CD4-positive, alpha-beta T cell treated with Interleukin-21 for 1 hour (primary cell): ENCODE measurements at regions not wholly inside any gene's neighbourhood (a gene's known extent, or its start where the extent isn't known, plus 50 kb on each side); places are given as distances from the start of the nearest gene placed in this dataset.

ENCODE experiments used
- DNase-seq: peaks from one replicate; pipeline ENCODE4 v3.0.0-alpha.2; 2020

GRCh38 chr5:167893271-167893670 lies 398.2 kb upstream of the WWC1 start:
- no peak for DNase-seq

- no peak for DNase-seq
These were observed 396.6 kb upstream of the WWC1 start for GRCh38 chr5:167894631-167895472.

- DNase-seq, result no peak
These were observed 395.4 kb upstream of the WWC1 start for GRCh38 chr5:167895899-167896659.

- no peak for DNase-seq
These were observed 394.6 kb upstream of the WWC1 start for GRCh38 chr5:167896814-167897213.

- DNase-seq, result no peak
These were observed 394.1 kb upstream of the WWC1 start for GRCh38 chr5:167897371-167897770.

GRCh38 chr5:167898361-167899042 lies 392.9 kb upstream of the WWC1 start:
- DNase-seq, result no peak

GRCh38 chr5:167899490-167900070 lies 391.9 kb upstream of the WWC1 start:
- DNase-seq, result no peak

GRCh38 chr5:167900340-167900935 lies 391.0 kb upstream of the WWC1 start:
- no peak for DNase-seq

GRCh38 chr5:167902298-167902697 lies 389.1 kb upstream of the WWC1 start:
- DNase-seq, result no peak

GRCh38 chr5:167903243-167903642 lies 388.2 kb upstream of the WWC1 start:
- DNase-seq, result no peak

- DNase-seq, result no peak
These were observed 387.8 kb upstream of the WWC1 start for GRCh38 chr5:167903659-167904058.

GRCh38 chr5:167905919-167906853 lies 385.3 kb upstream of the WWC1 start:
- DNase-seq, result no peak

- no peak for DNase-seq
These were observed 382.8 kb upstream of the WWC1 start for GRCh38 chr5:167908606-167909005.

GRCh38 chr5:167912941-167913665 lies 378.3 kb upstream of the WWC1 start:
- no peak for DNase-seq

GRCh38 chr5:167915237-167915636 lies 376.2 kb upstream of the WWC1 start:
- DNase-seq, result no peak

- no peak for DNase-seq
These were observed 375.2 kb upstream of the WWC1 start for GRCh38 chr5:167916261-167916691.

- no peak for DNase-seq
These were observed 374.7 kb upstream of the WWC1 start for GRCh38 chr5:167916706-167917105.

- DNase-seq, result no peak
These were observed 373.1 kb upstream of the WWC1 start for GRCh38 chr5:167918184-167918812.

- DNase-seq, result no peak
These were observed 372.5 kb upstream of the WWC1 start for GRCh38 chr5:167918813-167919483.

- DNase-seq, result no peak
These were observed 370.9 kb upstream of the WWC1 start for GRCh38 chr5:167920589-167920988.
